Endothelial cell of umbilical vein (primary cell): ENCODE measurements at regions not wholly inside any gene's neighbourhood (a gene's known extent, or its start where the extent isn't known, plus 50 kb on each side); places are given as distances from the start of the nearest gene placed in this dataset.

ENCODE experiments used
- BruUV-seq: library from RNA; stranded (reverse); fragments of 400-500 nt; replicated peaks from 2 replicates; lab custom pipeline; 2021; lab: Mats Ljungman, UMichigan
- CTCF ChIA-PET: fragments of 300-600, 350-600 bp; sonication (Branson Sonifier 250); formaldehyde crosslinking; loops from one replicate; lab custom pipeline; 2021; ENCODE audit warnings: antibody characterized with exemption, inconsistent platforms; lab: Charles Lee
- POLR2A ChIA-PET: fragments of 300-600, 350-600 bp; sonication (Branson Sonifier 250); formaldehyde crosslinking; loops from one replicate; lab custom pipeline; 2021; ENCODE audit warnings: antibody characterized with exemption, inconsistent platforms; lab: Charles Lee
- DNase-seq: peaks from one replicate; pipeline ENCODE4 v3.0.0-alpha.2; 2011; ENCODE audit warnings: low read depth, low spot score
- FAIRE-seq: peaks from 2 replicates; lab custom pipeline; 2011; peaks lifted over from hg19 to GRCh38; lab: Jason Lieb, UNC
- H2AFZ ChIP-seq: 2 replicates; pipeline ENCODE4 v1.6.0; 2012; ENCODE audit warnings: low read depth, low read length, control low read depth, inconsistent platforms
- H3K27ac ChIP-seq: 2 replicates; pipeline ENCODE4 v1.5.1; 2011; ENCODE audit warnings: low read depth, mild to moderate bottlenecking, control low read depth, low read length, moderate library complexity; ENCODE audit not compliant: insufficient read depth
- H3K27me3 ChIP-seq, 2 experiments: 2 replicates each; pipeline versions ENCODE4 v1.6.0 to v1.6.1; 2011; ENCODE audit warnings: low read length in 2 of 2, mixed read lengths in 1 of 2; ENCODE audit not compliant: control insufficient read depth in 2 of 2, insufficient read depth in 2 of 2
- H3K36me3 ChIP-seq, 2 experiments: 2 replicates in 1 of 2; 3 replicates in 1 of 2; pipeline ENCODE4 v1.5.1; 2011; ENCODE audit warnings: low read length in 2 of 2, mild to moderate bottlenecking in 1 of 2, moderate library complexity in 1 of 2; ENCODE audit not compliant: control insufficient read depth in 2 of 2, insufficient read depth in 2 of 2; ENCODE audit errors: extremely low read depth in 1 of 2
- H3K4me1 ChIP-seq: 3 replicates; pipeline ENCODE4 v1.5.1; 2011; ENCODE audit warnings: mild to moderate bottlenecking, low read length; ENCODE audit not compliant: control insufficient read depth, insufficient read depth; ENCODE audit errors: extremely low read depth
- H3K4me2 ChIP-seq: 2 replicates; pipeline ENCODE4 v1.6.1; 2011; ENCODE audit warnings: low read length, control low read depth, mixed read lengths; ENCODE audit not compliant: insufficient read depth
- H3K4me3 ChIP-seq, 3 experiments: fragments of 200-600 bp in 1 of 3; sonication (generic), shearing (Covaris generic) in 1 of 3; replicated peaks in 1 of 3; 2 replicates each; pipeline ENCODE4 v1.5.1; 2011 to 2016; ENCODE audit warnings: control low read depth in 3 of 3, low read length in 3 of 3, mild to moderate bottlenecking in 2 of 3, inconsistent platforms in 1 of 3, low read depth in 1 of 3, moderate library complexity in 1 of 3; ENCODE audit not compliant: insufficient read depth in 1 of 3
- H3K79me2 ChIP-seq: 2 replicates; pipeline ENCODE4 v1.6.0; 2012; ENCODE audit warnings: low read length, inconsistent platforms; ENCODE audit not compliant: control insufficient read depth, insufficient read depth
- H3K9ac ChIP-seq: replicated peaks from 2 replicates; pipeline ENCODE3; 2011; ENCODE audit warnings: low read length, control low read depth; ENCODE audit not compliant: insufficient read depth; ENCODE audit errors: extremely low read depth
- H3K9me1 ChIP-seq: replicated peaks from 3 replicates; pipeline ENCODE4 v1.6.0; 2011; ENCODE audit warnings: mild to moderate bottlenecking, low read length; ENCODE audit not compliant: control insufficient read depth, insufficient read depth; ENCODE audit errors: extremely low read depth
- H3K9me3 ChIP-seq: replicated peaks from 2 replicates; pipeline ENCODE4 v1.5.1; 2012; ENCODE audit warnings: low read length, inconsistent platforms; ENCODE audit not compliant: control insufficient read depth, insufficient read depth
- H4K20me1 ChIP-seq: replicated peaks from 2 replicates; pipeline ENCODE3; 2011; ENCODE audit warnings: mild to moderate bottlenecking, low read length; ENCODE audit not compliant: control insufficient read depth, insufficient read depth; ENCODE audit errors: extremely low read depth
- EZH2 ChIP-seq: IDR thresholded peaks from 2 replicates; pipeline ENCODE4 v1.6.1; 2012; ENCODE audit warnings: borderline replicate concordance, low read depth, mild to moderate bottlenecking, moderate library complexity, low read length, inconsistent platforms; ENCODE audit not compliant: severe bottlenecking
- FOS ChIP-seq: IDR thresholded peaks from 2 replicates; pipeline ENCODE4 v1.6.1; 2011; ENCODE audit warnings: mild to moderate bottlenecking, low read length, moderate library complexity, borderline replicate concordance; ENCODE audit not compliant: insufficient read depth
- GATA2 ChIP-seq: IDR thresholded peaks from 2 replicates; pipeline ENCODE4 v1.7.0; 2011; ENCODE audit warnings: low read depth, mild to moderate bottlenecking, moderate library complexity, mixed read lengths, low read length; ENCODE audit not compliant: insufficient read length, insufficient read depth
- JUN ChIP-seq: IDR thresholded peaks from 2 replicates; pipeline ENCODE4 v1.6.1; 2011; ENCODE audit warnings: borderline replicate concordance, low read depth; ENCODE audit not compliant: insufficient read length, insufficient read depth
- MYC ChIP-seq: IDR thresholded peaks from one replicate; pipeline ENCODE4 v1.6.1; 2011; ENCODE audit warnings: mild to moderate bottlenecking, low read depth, low read length
- POLR2A ChIP-seq: IDR thresholded peaks from 2 replicates; pipeline ENCODE4 v1.6.1; 2012; ENCODE audit warnings: low read depth, mild to moderate bottlenecking, control low read depth, low read length
- POLR2AphosphoS5 ChIP-seq: IDR thresholded peaks from 2 replicates; pipeline ENCODE4 v1.6.1; 2012; ENCODE audit warnings: low read depth, mild to moderate bottlenecking, control low read depth, low read length, moderate library complexity; ENCODE audit not compliant: insufficient read depth
- dilution Hi-C: fragments of 300-500 bp; cut with MboI; formaldehyde crosslinking; loops from one replicate; pipeline ENCODE4 v1.15.0; 2019; ENCODE audit warnings: low sequenced_read_pairs; ENCODE audit not compliant: extremely low pct_ligation_motif_present
- intact Hi-C: fragments of 100-400 bp; cut with micrococcal nuclease; formaldehyde crosslinking; loops from one replicate; pipeline ENCODE4 v1.10.0; 2022
- TF ChIP-seq, protein P1 (sequence below): IDR thresholded peaks from 2 replicates; pipeline ENCODE4 v1.6.1; 2011; ENCODE audit not compliant: insufficient read depth, insufficient read length
- TF ChIP-seq, protein P2 (sequence below), 2 donors: IDR thresholded peaks; 1 replicate in 1 of 2; 2 replicates in 1 of 2; pipeline ENCODE4 v1.5.1; 2011; ENCODE audit warnings: low read length in 2 of 2, mild to moderate bottlenecking in 2 of 2, moderate library complexity in 2 of 2, control low read depth in 1 of 2, inconsistent platforms in 1 of 2, low read depth in 1 of 2; ENCODE audit not compliant: insufficient read depth in 1 of 2; ENCODE audit errors: extremely low read depth in 1 of 2

DNA sequence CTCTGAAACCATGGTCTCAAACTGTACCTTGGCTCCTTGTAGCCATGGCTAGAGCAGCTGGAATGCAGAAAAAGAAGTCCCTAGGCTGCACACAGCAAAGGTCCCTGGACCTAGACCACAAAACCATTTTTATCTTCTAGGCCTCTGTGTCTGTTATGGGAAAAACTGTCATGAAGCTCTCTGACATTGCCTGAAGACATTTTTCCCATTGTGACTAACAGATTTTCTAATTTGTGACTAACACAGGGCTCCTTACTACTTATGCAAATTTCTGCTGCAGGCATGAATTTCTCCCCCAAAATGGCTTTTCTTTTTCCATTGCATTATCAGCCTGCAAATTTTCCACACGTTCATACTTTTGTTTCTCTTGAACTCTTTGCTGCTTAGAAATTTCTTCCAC is 470.4 kb downstream of the KDM5D start:
- intact Hi-C loops = no loop called here

DNA sequence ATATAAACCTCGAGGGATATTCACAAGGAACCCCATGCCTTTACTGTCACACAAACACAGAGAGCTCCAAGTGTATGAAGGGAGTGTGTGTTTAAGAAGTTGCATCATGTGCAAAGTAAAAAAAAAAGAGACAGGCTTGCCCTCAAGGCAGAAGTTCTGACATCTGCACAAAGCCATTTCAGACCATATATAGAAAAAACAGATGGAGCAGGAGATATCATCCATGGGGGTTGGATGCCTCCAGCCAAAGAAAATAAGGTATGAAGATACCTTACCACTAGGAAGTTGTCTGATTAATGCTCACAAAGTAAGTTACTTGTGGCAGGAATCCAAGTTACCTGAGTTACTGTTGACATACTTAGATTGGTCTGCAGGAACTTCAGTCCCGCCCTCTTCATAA is 476.2 kb downstream of the KDM5D start:
- ChIA-PET CTCF (no interaction called here), POLR2A (no interaction called here)
- no peak for FAIRE-seq
- no peak overlapping the region for H2AFZ ChIP-seq
- no peaks in the 10 kb centered on the region for H3K9me3 ChIP-seq
- TF ChIP-seq POLR2AphosphoS5 (no peak), JUN (no peak), MYC (no peak), GATA2 (no peak), EZH2 (no peak), POLR2A (no peak)
- TF ChIP-seq, protein P1, sequence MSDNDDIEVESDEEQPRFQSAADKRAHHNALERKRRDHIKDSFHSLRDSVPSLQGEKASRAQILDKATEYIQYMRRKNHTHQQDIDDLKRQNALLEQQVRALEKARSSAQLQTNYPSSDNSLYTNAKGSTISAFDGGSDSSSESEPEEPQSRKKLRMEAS = no peak
- H3K9me1 ChIP-seq = no peaks in the 10 kb centered on the region
- BruUV-seq = no TSS peak
- intact Hi-C loops (no loop called here), dilution Hi-C loops (no loop called here)
- H3K9ac ChIP-seq = no peak overlapping the region
- H3K27me3 ChIP-seq = no peaks in the 10 kb centered on the region
- no peak overlapping the region for H3K4me3 ChIP-seq
- no peak overlapping the region for H3K4me2 ChIP-seq
- H3K79me2 ChIP-seq = no peaks in the 10 kb centered on the region
- DNase-seq = no peak
- H3K27ac ChIP-seq = no peak overlapping the region
- no peaks in the 10 kb centered on the region for H3K36me3 ChIP-seq
- no peaks in the 10 kb centered on the region for H3K4me1 ChIP-seq
- H4K20me1 ChIP-seq = no peaks in the 10 kb centered on the region

More for the DNA sequence above, 470.4 kb downstream of the KDM5D start:
- no peak overlapping the region for H3K4me2 ChIP-seq
- no peak overlapping the region for H2AFZ ChIP-seq
- H3K4me3 ChIP-seq = no peak overlapping the region
- dilution Hi-C loops = no loop called here
- H3K9me3 ChIP-seq = no peaks in the 10 kb centered on the region
- FAIRE-seq (no peak), DNase-seq (no peak)
- no peak overlapping the region for H3K27ac ChIP-seq
- ChIA-PET POLR2A (no interaction called here), CTCF (no interaction called here)
- H3K79me2 ChIP-seq = no peaks in the 10 kb centered on the region
- H4K20me1 ChIP-seq = no peaks in the 10 kb centered on the region
- TF ChIP-seq, protein P2, sequence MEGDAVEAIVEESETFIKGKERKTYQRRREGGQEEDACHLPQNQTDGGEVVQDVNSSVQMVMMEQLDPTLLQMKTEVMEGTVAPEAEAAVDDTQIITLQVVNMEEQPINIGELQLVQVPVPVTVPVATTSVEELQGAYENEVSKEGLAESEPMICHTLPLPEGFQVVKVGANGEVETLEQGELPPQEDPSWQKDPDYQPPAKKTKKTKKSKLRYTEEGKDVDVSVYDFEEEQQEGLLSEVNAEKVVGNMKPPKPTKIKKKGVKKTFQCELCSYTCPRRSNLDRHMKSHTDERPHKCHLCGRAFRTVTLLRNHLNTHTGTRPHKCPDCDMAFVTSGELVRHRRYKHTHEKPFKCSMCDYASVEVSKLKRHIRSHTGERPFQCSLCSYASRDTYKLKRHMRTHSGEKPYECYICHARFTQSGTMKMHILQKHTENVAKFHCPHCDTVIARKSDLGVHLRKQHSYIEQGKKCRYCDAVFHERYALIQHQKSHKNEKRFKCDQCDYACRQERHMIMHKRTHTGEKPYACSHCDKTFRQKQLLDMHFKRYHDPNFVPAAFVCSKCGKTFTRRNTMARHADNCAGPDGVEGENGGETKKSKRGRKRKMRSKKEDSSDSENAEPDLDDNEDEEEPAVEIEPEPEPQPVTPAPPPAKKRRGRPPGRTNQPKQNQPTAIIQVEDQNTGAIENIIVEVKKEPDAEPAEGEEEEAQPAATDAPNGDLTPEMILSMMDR (IDR thresholded peaks at IDR 0.05; ENCODE audit: extremely low read depth in 1 of 2, insufficient read depth in 1 of 2, low read depth in 1 of 2, low read length in 2 of 2) = no peak
- TF ChIP-seq FOS = no peak
- TF ChIP-seq POLR2AphosphoS5 = no peak
- no peak for TF ChIP-seq EZH2
- no peaks in the 10 kb centered on the region for H3K27me3 ChIP-seq
- no peaks in the 10 kb centered on the region for H3K36me3 ChIP-seq
- H3K9ac ChIP-seq = no peak overlapping the region
- H3K4me1 ChIP-seq = no peaks in the 10 kb centered on the region
- no TSS peak for BruUV-seq
- H3K9me1 ChIP-seq = no peaks in the 10 kb centered on the region
